Jurkat, Clone E6-1 (cell line): ENCODE measurements at regions not wholly inside any gene's neighbourhood (a gene's known extent, or its start where the extent isn't known, plus 50 kb on each side); places are given as distances from the start of the nearest gene placed in this dataset.

Experiments
- DNase-seq: peaks from one replicate; pipeline ENCODE4 v3.0.0-alpha.2; 2011; ENCODE audit warnings: low read depth, low spot score
- H3K4me3 ChIP-seq: 2 replicates; pipeline ENCODE4 v1.5.1; 2011; ENCODE audit warnings: mild to moderate bottlenecking, low read length, control low read depth, moderate library complexity

- H3K4me3 ChIP-seq = no peak overlapping the region
- DNase-seq = no peak
Observed at GRCh38 chr4:120536884-120537283, 385.6 kb downstream of the PRDM5 start.

- no peak overlapping the region for H3K4me3 ChIP-seq
Observed at GRCh38 chr4:120528428-120528827, 394.1 kb downstream of the PRDM5 start.

DNA sequence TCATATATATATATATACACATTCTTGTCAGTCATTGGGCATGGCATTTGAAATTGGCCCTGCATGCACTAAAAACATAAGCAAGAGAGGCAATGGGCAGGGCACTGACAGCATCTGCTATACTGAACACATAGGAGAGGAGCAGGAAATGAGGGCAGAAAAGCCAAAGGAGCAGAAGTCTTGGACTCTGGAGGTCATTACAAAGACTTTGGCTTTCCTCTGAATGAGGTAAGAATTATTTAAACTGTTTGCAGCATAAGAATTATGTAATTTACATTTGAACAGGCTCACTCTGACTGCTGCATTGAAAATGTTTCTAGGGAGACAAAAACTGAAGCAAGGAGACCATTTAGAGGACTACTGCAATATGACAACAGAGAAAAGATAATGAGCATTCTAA is 396.5 kb downstream of the PRDM5 start:
- H3K4me3 ChIP-seq = no peak overlapping the region
- no peak for DNase-seq

More at GRCh38 chr4:120528428-120528827, 394.1 kb downstream of the PRDM5 start:
- no peak for DNase-seq

DNA sequence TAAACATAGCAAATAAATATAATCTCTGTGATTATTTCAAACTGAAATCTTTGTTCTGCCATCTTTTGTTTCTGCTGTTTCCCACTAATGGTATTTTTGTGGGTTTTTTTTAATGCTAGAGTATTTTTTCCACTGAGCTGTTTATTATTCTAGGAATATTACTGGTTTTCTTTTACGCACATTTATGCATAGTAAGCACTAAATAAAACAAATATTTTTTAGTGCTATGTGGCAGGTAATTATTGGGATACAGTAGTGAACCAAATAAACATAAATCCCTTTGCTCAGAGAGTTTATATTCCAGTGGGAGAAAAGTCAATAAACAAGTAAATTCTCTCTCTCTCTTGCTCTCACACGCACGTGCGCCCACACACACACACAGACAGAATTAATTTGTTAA is 397.4 kb downstream of the PRDM5 start:
- no peak overlapping the region for H3K4me3 ChIP-seq
- no peak for DNase-seq

DNA sequence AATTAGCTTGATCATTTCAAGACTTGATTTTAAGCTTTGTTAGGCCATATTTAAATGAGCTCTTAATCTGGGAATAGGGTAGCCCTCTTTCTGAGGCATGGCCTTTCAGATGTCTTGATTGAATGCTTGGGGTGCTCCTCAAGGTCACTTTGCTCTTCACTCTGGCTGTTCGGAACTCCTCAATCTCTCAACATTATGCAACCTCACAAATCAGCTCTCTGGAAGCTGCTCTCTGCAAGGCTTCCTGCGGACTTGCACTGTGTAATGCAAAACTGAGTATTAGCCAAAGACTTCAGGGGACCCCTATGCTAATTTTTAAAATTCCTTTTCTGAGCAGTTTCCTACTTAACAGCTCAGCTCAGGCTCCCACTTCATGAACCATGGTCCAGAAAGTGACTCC is 398.3 kb downstream of the PRDM5 start:
- DNase-seq = no peak
- no peak overlapping the region for H3K4me3 ChIP-seq

GRCh38 chr4:120520761-120521160 is 401.8 kb downstream of the PRDM5 start:
- no peak overlapping the region for H3K4me3 ChIP-seq
- DNase-seq = no peak

DNA sequence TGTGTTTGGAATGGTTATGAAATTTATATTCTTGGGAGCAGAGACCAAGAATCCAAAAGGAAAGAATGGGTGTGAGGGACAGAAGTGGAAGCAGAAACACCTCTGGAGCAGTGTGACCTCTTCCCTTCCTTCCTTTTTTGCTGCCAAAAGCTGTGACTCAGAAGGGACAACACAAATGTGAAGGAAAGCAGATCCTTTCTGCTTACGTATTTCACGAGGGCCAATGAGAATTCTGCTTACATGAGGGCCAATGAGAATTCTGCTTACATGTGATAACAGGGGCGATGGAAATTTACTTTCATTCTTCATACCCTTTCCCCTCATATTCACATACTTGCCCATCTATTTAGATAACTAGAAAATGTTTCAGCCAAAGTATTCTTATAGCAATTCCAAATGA is 404.6 kb downstream of the PRDM5 start:
- DNase-seq = peak; percentile 31

GRCh38 chr4:120509719-120510118 is 412.8 kb downstream of the PRDM5 start:
- H3K4me3 ChIP-seq = no peak overlapping the region
- no peak for DNase-seq

More for the DNA sequence above, 404.6 kb downstream of the PRDM5 start:
- H3K4me3 ChIP-seq = no peak overlapping the region

DNA sequence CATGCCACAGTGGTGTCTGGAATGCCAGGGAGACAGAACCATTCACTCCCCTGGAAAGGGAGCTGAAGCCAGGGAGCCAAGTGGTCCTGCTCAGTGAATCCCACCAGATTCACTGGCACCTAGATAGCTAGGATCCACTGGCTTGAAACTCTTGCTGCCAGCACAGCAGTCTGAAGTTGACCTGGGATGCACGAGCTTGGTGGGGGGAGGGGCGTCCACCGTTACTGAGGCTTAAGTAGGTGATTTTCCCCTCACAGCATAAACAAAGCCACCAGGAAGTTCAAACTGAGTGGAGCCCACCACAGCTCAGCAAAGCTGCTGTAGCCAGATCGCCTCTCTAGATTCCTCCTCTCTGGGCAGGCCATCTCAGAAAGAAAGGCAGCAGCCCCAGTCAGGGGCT is 413.3 kb downstream of the PRDM5 start:
- no peak for DNase-seq
- no peak overlapping the region for H3K4me3 ChIP-seq

DNA sequence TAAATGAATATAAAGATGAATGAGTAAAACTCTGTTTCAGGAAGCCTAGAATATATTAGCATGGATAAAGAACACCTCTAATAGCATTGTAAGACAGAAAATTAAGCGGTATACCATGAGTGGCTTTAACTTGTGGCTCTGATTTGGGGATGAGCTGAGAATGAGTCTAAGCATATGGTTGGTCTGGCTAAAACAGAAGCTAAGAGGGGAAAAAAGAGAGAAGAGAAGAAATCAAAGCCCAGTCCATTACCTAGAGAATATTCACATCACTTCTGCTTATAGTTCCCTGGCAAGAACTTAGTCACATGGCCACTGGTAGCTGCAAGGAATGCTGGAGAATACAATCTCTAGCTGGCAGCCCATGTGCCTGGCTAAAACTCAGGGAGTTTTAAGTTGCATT is 414.5 kb downstream of the PRDM5 start:
- DNase-seq = no peak
- no peak overlapping the region for H3K4me3 ChIP-seq

GRCh38 chr4:120506536-120506935 is 416.0 kb downstream of the PRDM5 start:
- no peak overlapping the region for H3K4me3 ChIP-seq
- DNase-seq = no peak

DNA sequence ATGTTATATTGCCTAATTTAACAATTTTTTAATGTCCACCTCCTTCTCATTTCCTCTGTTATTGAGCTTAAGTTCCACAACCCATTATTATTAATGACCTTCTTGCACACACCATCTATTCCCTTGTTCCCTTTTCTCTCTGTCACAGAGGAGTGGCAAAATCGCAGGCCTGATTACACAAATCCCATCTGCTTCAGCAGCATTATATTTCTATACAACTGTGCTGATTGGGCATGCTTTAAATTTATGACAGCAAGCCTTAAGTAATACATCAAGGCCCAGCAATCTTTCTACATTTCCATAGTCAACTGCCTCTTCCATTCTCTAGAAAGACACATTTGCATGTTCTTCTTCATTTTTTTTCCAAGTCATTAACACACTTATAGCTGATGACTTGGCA is 423.8 kb downstream of the PRDM5 start:
- DNase-seq = no peak

GRCh38 chr4:120491481-120491880 is 424.8 kb upstream of the MAD2L1 start:
- H3K4me3 ChIP-seq = no peak overlapping the region
- DNase-seq = no peak

More for the DNA sequence above, 423.8 kb downstream of the PRDM5 start:
- H3K4me3 ChIP-seq = no peak overlapping the region

DNA sequence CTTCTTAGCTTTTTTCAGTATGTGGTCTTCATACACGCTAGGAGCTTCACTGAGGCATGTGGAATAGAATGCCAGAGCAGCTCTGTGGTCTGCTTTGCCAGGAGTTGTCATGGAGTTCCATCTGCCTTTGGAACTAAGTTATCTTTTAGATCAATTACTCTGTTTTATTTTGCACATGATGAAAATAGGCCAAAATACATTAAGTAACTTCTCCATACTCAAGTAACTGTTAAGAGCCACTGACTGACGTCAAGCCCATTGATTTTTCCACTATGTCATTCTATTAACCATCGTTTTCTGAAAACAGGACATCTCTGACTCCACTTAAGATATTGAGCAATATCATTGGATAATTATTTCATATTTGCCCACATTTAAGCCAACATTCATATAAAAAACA is 415.1 kb upstream of the MAD2L1 start:
- no peak for DNase-seq
- H3K4me3 ChIP-seq = no peak overlapping the region

- H3K4me3 ChIP-seq = no peak overlapping the region
- no peak for DNase-seq
Observed at GRCh38 chr4:120472447-120473131, 405.9 kb upstream of the MAD2L1 start.

GRCh38 chr4:120466429-120466828 is 399.8 kb upstream of the MAD2L1 start:
- no peak overlapping the region for H3K4me3 ChIP-seq
- no peak for DNase-seq

DNA sequence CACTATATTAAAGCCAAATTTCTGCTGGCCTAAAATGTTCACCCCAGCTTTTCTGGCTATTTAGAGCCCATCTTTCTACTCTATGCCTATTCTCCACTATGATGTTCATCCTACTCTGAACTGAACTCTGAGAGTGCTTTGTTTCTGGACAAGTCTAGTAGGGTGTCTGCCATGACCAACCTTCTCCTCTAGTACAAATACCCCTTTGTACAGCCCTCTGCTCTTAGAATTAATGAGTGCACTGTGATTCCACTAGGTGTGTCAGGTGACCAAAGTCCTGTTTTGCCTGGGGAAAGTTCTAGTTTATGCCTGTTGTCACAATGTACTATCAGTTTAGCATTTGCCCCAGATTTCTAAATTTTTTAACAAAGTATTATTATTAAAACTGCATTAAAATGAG is 388.1 kb upstream of the MAD2L1 start:
- DNase-seq = no peak

DNA sequence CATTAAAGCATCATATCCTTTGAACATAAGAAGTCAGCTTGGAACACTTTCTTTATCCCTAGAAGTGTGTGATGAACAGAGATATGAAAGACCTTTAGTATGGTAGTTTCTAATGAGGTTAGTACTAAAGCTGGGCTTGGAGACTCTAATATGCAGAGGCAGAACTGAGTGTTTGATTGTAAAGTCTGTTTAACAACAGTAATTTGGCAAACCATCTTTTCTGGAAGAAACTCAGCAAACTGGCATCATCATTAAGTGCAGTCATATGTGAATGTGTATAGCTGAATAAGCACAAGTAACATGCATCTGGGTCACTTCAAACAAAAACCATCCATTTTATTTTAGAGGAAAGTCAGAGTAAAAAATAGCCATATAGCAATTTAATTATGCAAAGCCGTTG is 385.9 kb upstream of the MAD2L1 start:
- H3K4me3 ChIP-seq = no peak overlapping the region
- DNase-seq = no peak

More for the DNA sequence above, 388.1 kb upstream of the MAD2L1 start:
- no peak overlapping the region for H3K4me3 ChIP-seq

DNA sequence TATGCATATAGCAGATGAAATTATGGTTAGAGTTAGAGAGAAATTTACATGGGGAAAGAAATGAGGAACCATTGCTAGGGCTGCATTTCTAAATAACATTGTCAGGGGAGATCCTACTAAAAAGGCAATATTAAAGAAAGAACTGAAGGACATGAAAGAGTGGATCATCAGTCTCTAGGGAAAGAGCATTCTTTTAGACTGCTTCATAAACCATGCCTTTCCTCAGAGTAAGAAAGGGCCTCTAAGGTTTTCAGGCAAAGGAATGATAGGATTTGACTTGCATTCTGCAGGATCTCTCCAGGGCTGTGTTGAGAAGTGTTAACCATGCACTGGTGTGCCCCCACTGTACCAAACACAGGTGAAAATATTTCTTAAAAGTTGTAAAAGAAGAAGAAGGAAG is 385.4 kb upstream of the MAD2L1 start:
- no peak overlapping the region for H3K4me3 ChIP-seq
- DNase-seq = no peak

- no peak overlapping the region for H3K4me3 ChIP-seq
- no peak for DNase-seq
Observed at GRCh38 chr4:120447774-120448173, 381.1 kb upstream of the MAD2L1 start.

- DNase-seq = no peak
- no peak overlapping the region for H3K4me3 ChIP-seq
Observed at GRCh38 chr4:120446051-120446567, 379.5 kb upstream of the MAD2L1 start.
